GM23338 (cell line): ENCODE measurements at regions not wholly inside any gene's neighbourhood (a gene's known extent, or its start where the extent isn't known, plus 50 kb on each side); places are given as distances from the start of the nearest gene placed in this dataset.

Experiments used
- CTCF ChIP-seq, 2 experiments: fragments of 200-600 bp in 1 of 2; sonication (generic) in 1 of 2; conservative IDR thresholded peaks; 2 replicates each; pipeline versions ENCODE4 v1.5.1 to v1.6.1; 2016 to 2017; ENCODE audit warnings: antibody characterized with exemption in 2 of 2, low read depth in 2 of 2, mild to moderate bottlenecking in 2 of 2, moderate library complexity in 1 of 2
- EZH2 ChIP-seq: fragments of 200-600 bp; sonication (generic); IDR thresholded peaks from one replicate; pipeline ENCODE4 v1.8.0; 2017; ENCODE audit warnings: antibody characterized with exemption, mild to moderate bottlenecking, low read depth; ENCODE audit not compliant: unreplicated experiment
- POLR2AphosphoS5 ChIP-seq: IDR thresholded peaks from 2 replicates; pipeline ENCODE4 v1.6.1; 2016; ENCODE audit warnings: antibody characterized with exemption, low read depth
- TF ChIP-seq, protein P1 (sequence below): IDR thresholded peaks from one replicate; pipeline ENCODE4 v1.6.1; 2018; ENCODE audit warnings: antibody characterized with exemption; ENCODE audit not compliant: unreplicated experiment

GRCh38 chr1:98126740-98127139, 205.9 kb upstream of the DPYD start:
- TF ChIP-seq CTCF (conservative IDR thresholded peaks at IDR 0.05; ENCODE audit: low read depth in 2 of 2) (no peak), EZH2 (no peak), POLR2AphosphoS5 (no peak)
- TF ChIP-seq, protein P1, sequence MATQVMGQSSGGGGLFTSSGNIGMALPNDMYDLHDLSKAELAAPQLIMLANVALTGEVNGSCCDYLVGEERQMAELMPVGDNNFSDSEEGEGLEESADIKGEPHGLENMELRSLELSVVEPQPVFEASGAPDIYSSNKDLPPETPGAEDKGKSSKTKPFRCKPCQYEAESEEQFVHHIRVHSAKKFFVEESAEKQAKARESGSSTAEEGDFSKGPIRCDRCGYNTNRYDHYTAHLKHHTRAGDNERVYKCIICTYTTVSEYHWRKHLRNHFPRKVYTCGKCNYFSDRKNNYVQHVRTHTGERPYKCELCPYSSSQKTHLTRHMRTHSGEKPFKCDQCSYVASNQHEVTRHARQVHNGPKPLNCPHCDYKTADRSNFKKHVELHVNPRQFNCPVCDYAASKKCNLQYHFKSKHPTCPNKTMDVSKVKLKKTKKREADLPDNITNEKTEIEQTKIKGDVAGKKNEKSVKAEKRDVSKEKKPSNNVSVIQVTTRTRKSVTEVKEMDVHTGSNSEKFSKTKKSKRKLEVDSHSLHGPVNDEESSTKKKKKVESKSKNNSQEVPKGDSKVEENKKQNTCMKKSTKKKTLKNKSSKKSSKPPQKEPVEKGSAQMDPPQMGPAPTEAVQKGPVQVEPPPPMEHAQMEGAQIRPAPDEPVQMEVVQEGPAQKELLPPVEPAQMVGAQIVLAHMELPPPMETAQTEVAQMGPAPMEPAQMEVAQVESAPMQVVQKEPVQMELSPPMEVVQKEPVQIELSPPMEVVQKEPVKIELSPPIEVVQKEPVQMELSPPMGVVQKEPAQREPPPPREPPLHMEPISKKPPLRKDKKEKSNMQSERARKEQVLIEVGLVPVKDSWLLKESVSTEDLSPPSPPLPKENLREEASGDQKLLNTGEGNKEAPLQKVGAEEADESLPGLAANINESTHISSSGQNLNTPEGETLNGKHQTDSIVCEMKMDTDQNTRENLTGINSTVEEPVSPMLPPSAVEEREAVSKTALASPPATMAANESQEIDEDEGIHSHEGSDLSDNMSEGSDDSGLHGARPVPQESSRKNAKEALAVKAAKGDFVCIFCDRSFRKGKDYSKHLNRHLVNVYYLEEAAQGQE: no peak
